SK-N-SH (cell line): ENCODE measurements at regions not wholly inside any gene's neighbourhood (a gene's known extent, or its start where the extent isn't known, plus 50 kb on each side); places are given as distances from the start of the nearest gene placed in this dataset.

Source experiments
- EP300 ChIP-seq, 2 experiments: IDR thresholded peaks; 2 replicates each; pipeline versions ENCODE4 v1.4.0 to v1.6.1; 2012; ENCODE audit warnings: borderline replicate concordance in 1 of 2, low read depth in 1 of 2, low read length in 1 of 2
- EZH2phosphoT487 ChIP-seq: fragments of 200-600 bp; sonication (generic); IDR thresholded peaks from 2 replicates; pipeline ENCODE4 v1.6.1; 2017; ENCODE audit warnings: low read depth, mixed run types, mild to moderate bottlenecking, antibody characterized with exemption, moderate library complexity, borderline replicate concordance
- IRF3 ChIP-seq: fragments of 150-350 bp; IDR thresholded peaks from 2 replicates; pipeline ENCODE4 v1.6.1; 2016; ENCODE audit warnings: mild to moderate bottlenecking, low read depth, low read length
- JUND ChIP-seq: IDR thresholded peaks from 2 replicates; pipeline ENCODE4 v1.4.0; 2012
- NFIC ChIP-seq: IDR thresholded peaks from 2 replicates; pipeline ENCODE4 v1.4.0; 2012; ENCODE audit warnings: borderline replicate concordance
- POLR2AphosphoS5 ChIP-seq: IDR thresholded peaks from 2 replicates; pipeline ENCODE4 v1.6.1; 2012; ENCODE audit warnings: low read depth, low read length
- RAD21 ChIP-seq: IDR thresholded peaks from 2 replicates; pipeline ENCODE4 v1.6.1; 2012; ENCODE audit warnings: mild to moderate bottlenecking, low read length
- RFX5 ChIP-seq: IDR thresholded peaks from 2 replicates; pipeline ENCODE4 v1.6.1; 2012; ENCODE audit warnings: mild to moderate bottlenecking, improper control_type of control experiment, low read length
- SIN3A ChIP-seq: IDR thresholded peaks from 2 replicates; pipeline ENCODE4 v1.6.1; 2012; ENCODE audit warnings: low read depth, mild to moderate bottlenecking, low read length, moderate library complexity, borderline replicate concordance
- TAF1 ChIP-seq: IDR thresholded peaks from 2 replicates; pipeline ENCODE4 v1.6.1; 2012; ENCODE audit warnings: low read depth, mild to moderate bottlenecking, low read length, moderate library complexity, borderline replicate concordance
- YY1 ChIP-seq: IDR thresholded peaks from 2 replicates; pipeline ENCODE4 v1.4.0; 2012; ENCODE audit warnings: low read depth, mild to moderate bottlenecking
- TF ChIP-seq, protein P1 (sequence below): fragments of 200-600 bp; sonication (generic); IDR thresholded peaks from 2 replicates; pipeline ENCODE4 v1.6.1; 2017; ENCODE audit warnings: antibody characterized with exemption, mild to moderate bottlenecking, moderate library complexity

DNA sequence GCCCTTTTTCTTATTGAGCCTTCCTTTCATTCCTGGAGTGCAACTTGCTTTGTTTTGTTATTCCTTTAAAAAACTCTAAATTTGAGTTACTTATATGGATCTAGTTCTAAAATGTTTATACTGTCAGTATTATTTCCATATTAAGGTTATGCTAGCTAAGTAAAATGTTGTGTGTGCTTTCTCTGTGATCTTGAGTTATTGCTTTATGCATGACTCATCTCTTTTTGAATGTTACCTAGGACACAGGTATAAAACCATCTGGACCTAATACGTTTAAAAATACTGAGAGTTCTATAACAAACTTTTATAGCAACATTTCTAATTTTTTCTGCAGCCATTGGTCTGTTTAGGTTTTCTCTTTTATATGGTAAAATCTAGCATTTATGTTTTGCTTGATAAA is 132.8 kb upstream of the LGR5 start:
- TF ChIP-seq RAD21: no peak
- no peak for TF ChIP-seq EZH2phosphoT487
- TF ChIP-seq, protein P1, sequence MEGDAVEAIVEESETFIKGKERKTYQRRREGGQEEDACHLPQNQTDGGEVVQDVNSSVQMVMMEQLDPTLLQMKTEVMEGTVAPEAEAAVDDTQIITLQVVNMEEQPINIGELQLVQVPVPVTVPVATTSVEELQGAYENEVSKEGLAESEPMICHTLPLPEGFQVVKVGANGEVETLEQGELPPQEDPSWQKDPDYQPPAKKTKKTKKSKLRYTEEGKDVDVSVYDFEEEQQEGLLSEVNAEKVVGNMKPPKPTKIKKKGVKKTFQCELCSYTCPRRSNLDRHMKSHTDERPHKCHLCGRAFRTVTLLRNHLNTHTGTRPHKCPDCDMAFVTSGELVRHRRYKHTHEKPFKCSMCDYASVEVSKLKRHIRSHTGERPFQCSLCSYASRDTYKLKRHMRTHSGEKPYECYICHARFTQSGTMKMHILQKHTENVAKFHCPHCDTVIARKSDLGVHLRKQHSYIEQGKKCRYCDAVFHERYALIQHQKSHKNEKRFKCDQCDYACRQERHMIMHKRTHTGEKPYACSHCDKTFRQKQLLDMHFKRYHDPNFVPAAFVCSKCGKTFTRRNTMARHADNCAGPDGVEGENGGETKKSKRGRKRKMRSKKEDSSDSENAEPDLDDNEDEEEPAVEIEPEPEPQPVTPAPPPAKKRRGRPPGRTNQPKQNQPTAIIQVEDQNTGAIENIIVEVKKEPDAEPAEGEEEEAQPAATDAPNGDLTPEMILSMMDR: no peak
- no peak for TF ChIP-seq IRF3
- no peak for TF ChIP-seq POLR2AphosphoS5
- no peak for TF ChIP-seq NFIC
- TF ChIP-seq TAF1: no peak
- no peak for TF ChIP-seq EP300 (IDR thresholded peaks at IDR 0.05; ENCODE audit: borderline replicate concordance in 1 of 2, low read depth in 1 of 2, low read length in 1 of 2)
- no peak for TF ChIP-seq YY1
- no peak for TF ChIP-seq RFX5
- no peak for TF ChIP-seq JUND
- no peak for TF ChIP-seq SIN3A
